ENCODE measurements at regions not wholly inside any gene's neighbourhood (a gene's known extent, or its start where the extent isn't known, plus 50 kb on each side); places are given as distances from the start of the nearest gene placed in this dataset.

DNA sequence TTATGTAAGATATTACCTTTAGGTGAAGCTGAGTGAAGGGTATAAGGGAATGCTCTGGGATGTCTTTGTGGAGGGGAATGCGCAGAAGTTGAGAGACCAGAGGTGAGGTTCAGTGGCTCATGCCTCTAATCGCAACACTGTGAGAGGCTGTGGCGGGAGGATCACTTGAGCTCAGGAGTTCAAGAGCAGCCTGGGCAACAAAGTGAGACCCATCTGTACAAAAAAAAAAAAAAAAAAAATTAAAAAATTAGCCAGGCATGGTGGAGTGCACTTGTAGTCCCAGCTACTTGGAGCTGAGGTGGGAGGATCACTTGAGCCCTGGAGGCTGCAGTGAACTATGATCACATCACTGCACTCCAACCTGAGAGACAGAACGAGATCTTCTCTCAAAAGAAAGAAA is 57.3 kb upstream of the SP3 start:
- no peak overlapping the region for H3K4me3 Mint-ChIP-seq
- H3K27me3 Mint-ChIP-seq = peaks cover 3% of the 10 kb centered on the region
- peak overlapping the region in 1 of 3 donors; percentile 27 for H3K27ac Mint-ChIP-seq
- no peaks in the 10 kb centered on the region for H3K9me3 Mint-ChIP-seq
- peaks cover 16 to 20% (median 17%) of the 10 kb centered on the region in 3 donors for H3K4me1 Mint-ChIP-seq
- no peaks in the 10 kb centered on the region for H3K36me3 Mint-ChIP-seq

DNA sequence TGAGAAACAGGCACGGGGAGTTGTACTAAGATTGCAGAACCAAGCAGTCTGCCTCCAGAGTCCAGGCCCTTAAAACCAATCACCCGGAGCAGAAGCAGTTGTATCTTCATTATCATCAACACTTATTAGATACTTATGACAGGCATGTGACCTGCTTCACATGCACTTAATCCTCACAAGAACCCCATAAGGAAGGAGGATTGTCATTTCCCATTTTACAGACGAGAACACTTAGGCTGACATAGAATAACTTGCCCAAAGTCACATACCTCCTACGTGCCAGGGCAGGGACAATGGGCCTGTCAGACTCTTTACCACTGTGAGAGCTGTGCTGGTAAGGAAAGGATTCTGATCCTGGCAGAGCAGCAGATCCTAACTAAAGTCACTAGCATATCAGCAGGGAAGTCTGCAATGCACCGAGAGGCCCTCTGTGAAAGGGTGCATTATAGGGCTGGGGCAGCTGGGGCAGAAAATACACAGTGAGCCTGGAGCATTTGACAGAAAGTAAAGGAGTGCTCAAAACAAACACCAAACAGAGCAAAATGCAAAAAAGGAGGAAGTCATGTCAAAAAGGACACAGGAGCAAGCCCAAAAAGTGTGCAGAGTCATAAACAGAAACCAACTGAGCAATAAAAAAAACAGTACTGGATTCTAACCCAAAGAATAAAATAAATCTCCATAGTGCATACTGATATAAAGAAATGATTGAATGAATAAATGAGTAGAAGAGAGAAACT is 55.9 kb upstream of the SP3 start:
- H3K4me3 Mint-ChIP-seq = peak overlapping the region in 2 of 4 donors; percentile 0 to 75

DNA sequence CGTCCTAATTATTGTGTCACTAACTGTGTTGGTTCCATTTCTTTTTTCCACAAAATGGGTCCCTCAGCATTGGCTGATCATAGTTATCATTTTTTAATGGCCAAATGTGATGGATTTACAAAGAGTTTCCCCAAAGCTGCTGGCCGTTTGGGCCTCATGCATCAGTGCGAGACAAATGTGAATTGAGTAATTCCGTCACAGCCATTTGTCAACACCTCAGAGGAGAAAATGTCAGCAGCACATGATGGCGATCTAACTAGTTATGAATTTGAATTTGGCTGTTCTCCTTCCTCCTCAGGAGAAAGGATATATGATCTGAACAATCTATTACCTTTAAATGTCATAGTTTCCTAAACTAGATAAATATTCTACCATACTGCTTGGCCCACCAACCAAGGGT is 54.9 kb upstream of the SP3 start:
- Mint-ChIP-seq H3K36me3 (no peaks in the 10 kb centered on the region), H3K27ac (no peak overlapping the region), H3K27me3 (peaks cover 3% of the 10 kb centered on the region), H3K9me3 (no peaks in the 10 kb centered on the region), H3K4me3 (no peak overlapping the region), H3K4me1 (peaks cover 16 to 21% (median 20%) of the 10 kb centered on the region in 3 donors)

More for the DNA sequence above, 55.9 kb upstream of the SP3 start:
- Mint-ChIP-seq H3K27me3 (peaks cover 3% of the 10 kb centered on the region), H3K27ac (peak overlapping the region in 1 of 3 donors; percentile 1), H3K36me3 (no peaks in the 10 kb centered on the region), H3K4me1 (peaks cover 16 to 20% (median 17%) of the 10 kb centered on the region in 3 donors), H3K9me3 (no peaks in the 10 kb centered on the region)

DNA sequence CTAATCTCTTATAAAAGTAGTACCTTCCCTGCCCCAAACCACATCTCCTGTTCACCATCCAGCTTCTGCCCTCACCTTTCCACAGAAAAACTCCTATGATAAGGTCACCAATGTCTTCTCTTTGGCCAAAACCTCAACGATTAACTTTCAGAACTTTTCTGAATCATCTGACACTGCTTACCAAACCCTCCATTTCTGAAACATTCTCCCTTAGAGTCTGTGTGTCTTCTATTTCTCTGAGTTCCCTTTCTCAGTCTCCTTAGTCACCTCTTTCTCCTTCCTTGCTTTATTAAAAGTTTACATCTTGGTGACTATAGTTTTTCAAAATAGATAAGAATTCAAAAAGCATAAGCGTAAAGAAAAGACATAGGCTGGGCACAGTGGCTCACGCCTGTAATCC is 51.3 kb upstream of the SP3 start:
- Mint-ChIP-seq H3K4me1 (peaks cover 19 to 28% (median 20%) of the 10 kb centered on the region in 3 donors), H3K36me3 (no peaks in the 10 kb centered on the region), H3K9me3 (no peaks in the 10 kb centered on the region), H3K27me3 (no peaks in the 10 kb centered on the region), H3K4me3 (no peak overlapping the region), H3K27ac (peak overlapping the region in 1 of 3 donors; percentile 50)

DNA sequence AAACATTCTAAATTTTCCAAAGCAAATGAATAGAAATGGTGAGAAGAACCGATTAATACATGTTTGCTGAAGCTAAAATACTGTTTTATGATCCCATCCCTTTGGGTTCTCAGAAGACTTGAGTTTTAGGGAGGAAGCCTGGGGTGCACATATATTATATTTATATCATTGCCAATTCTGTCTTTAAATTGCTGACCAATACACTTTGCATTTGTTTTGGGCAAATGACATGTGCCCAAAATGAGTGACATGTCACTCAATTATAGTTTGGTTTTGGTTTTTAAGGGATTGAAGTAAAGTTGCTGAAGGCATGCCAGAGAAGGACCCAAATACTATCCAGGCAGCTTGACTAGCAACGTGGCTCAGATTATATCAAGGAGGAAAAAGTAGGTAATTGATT is 50.3 kb upstream of the SP3 start:
- no peak overlapping the region for H3K27ac Mint-ChIP-seq
- H3K9me3 Mint-ChIP-seq = no peaks in the 10 kb centered on the region
- no peaks in the 10 kb centered on the region for H3K27me3 Mint-ChIP-seq
- peaks cover 11 to 21% (median 12%) of the 10 kb centered on the region in 3 donors for H3K4me1 Mint-ChIP-seq
- no peaks in the 10 kb centered on the region for H3K36me3 Mint-ChIP-seq
- no peak overlapping the region for H3K4me3 Mint-ChIP-seq
